ENCODE measurements at regions not wholly inside any gene's neighbourhood (a gene's known extent, or its start where the extent isn't known, plus 50 kb on each side); places are given as distances from the start of the nearest gene placed in this dataset.

GRCh38 chr6:79833964-79834284, 113.4 kb downstream of the ELOVL4 start:
- ChIA-PET POLR2A (no interaction called here), CTCF (interaction anchor here (0.7 kb wide), 1 partner anchor 525 kb away, joined by 4 read pairs; no protein-coding TSS in a partner anchor)
- 11% methylated on average over 3 of the region's 3 CpGs for WGBS (ENCODE audit: missing lambda C conversion rate)
- ATAC-seq (no peak), FAIRE-seq (no peak), DNase-seq (ENCODE audit: low read depth in 1 of 2, low spot score in 1 of 2) (no peak)
- Histone ChIP-seq H3K4me2 (no peak overlapping the region), H3K4me3 (no peak overlapping the region), H3K4me1 (no peaks in the 10 kb centered on the region), H3K9me3 (no peaks in the 10 kb centered on the region), H3K27ac (no peak overlapping the region)
- TF ChIP-seq RNF2 (IDR thresholded peaks at IDR 0.05; ENCODE audit: borderline replicate concordance, low read depth) (no peak), SMC3 (IDR thresholded peaks at IDR 0.05) (no peak), MYC (IDR thresholded peaks at IDR 0.05; ENCODE audit: borderline replicate concordance, low read length) (no peak), EHMT2 (IDR thresholded peaks at IDR 0.05; ENCODE audit: low read depth) (no peak), BHLHE40 (IDR thresholded peaks at IDR 0.05; ENCODE audit: low read depth, low read length) (no peak), ZFP36 (IDR thresholded peaks at IDR 0.05; ENCODE audit: borderline replicate concordance, partially characterized antibody) (no peak), E2F6 (IDR thresholded peaks at IDR 0.05; ENCODE audit: borderline replicate concordance, low read depth) (no peak), JUN (IDR thresholded peaks at IDR 0.05) (no peak), FOXS1 (CRISPR knock-in tag; IDR thresholded peaks at IDR 0.05) (no peak), HOXA7 (CRISPR knock-in tag; IDR thresholded peaks at IDR 0.05) (no peak), SREBF2 (IDR thresholded peaks at IDR 0.05) (no peak), TP53 (CRISPR knock-in tag; IDR thresholded peaks at IDR 0.05) (no peak), KDM1A (IDR thresholded peaks at IDR 0.05; ENCODE audit: low read depth) (no peak), ATOH8 (CRISPR knock-in tag; IDR thresholded peaks at IDR 0.05; ENCODE audit: low read depth) (no peak), BCL3 (IDR thresholded peaks at IDR 0.05) (no peak), REST (IDR thresholded peaks at IDR 0.05) (no peak), CBX2 (IDR thresholded peaks at IDR 0.05; ENCODE audit: borderline replicate concordance, low read depth) (no peak)

- no peak for ATAC-seq
- DNase-seq (ENCODE audit: low read depth in 1 of 2, low spot score in 1 of 2), result no peak
- FAIRE-seq, result no peak
- no peak for TF ChIP-seq CBX8 (IDR thresholded peaks at IDR 0.05)
- TF ChIP-seq PHF8 (IDR thresholded peaks at IDR 0.05; ENCODE audit: borderline replicate concordance, low read depth), result no peak
- TF ChIP-seq NR3C1 (IDR thresholded peaks at IDR 0.05), result no peak
- TF ChIP-seq EHF (CRISPR knock-in tag; IDR thresholded peaks at IDR 0.05), result no peak
- ChIA-PET CTCF (interaction anchor here (1.6 kb wide), 1 partner anchor 20 kb away, joined by 4 read pairs; no protein-coding TSS in a partner anchor), POLR2A (no interaction called here)
- Histone ChIP-seq H3K4me2 (no peak overlapping the region), H3K4me1 (no peaks in the 10 kb centered on the region), H3K4me3 (no peak overlapping the region), H3K9me3 (no peaks in the 10 kb centered on the region), H3K27ac (no peak overlapping the region)
- 0% methylated on average over 1 of the region's 2 CpGs for WGBS (ENCODE audit: missing lambda C conversion rate)
Observed at GRCh38 chr6:79833264-79833963, 113.9 kb downstream of the ELOVL4 start.
